NCI-H1930 (cell line): ENCODE measurements at regions not wholly inside any gene's neighbourhood (a gene's known extent, or its start where the extent isn't known, plus 50 kb on each side); places are given as distances from the start of the nearest gene placed in this dataset.
"Not testable (repeated sequence)": the region's sequence is repeated elsewhere in the genome, so short reads cannot be mapped to it uniquely, and the experiment has no call there.

Experiments used
- DNase-seq, 2 experiments: peaks; one replicate each; lab custom pipeline; 2025; lab: John Stamatoyannopoulos, UW

DNA sequence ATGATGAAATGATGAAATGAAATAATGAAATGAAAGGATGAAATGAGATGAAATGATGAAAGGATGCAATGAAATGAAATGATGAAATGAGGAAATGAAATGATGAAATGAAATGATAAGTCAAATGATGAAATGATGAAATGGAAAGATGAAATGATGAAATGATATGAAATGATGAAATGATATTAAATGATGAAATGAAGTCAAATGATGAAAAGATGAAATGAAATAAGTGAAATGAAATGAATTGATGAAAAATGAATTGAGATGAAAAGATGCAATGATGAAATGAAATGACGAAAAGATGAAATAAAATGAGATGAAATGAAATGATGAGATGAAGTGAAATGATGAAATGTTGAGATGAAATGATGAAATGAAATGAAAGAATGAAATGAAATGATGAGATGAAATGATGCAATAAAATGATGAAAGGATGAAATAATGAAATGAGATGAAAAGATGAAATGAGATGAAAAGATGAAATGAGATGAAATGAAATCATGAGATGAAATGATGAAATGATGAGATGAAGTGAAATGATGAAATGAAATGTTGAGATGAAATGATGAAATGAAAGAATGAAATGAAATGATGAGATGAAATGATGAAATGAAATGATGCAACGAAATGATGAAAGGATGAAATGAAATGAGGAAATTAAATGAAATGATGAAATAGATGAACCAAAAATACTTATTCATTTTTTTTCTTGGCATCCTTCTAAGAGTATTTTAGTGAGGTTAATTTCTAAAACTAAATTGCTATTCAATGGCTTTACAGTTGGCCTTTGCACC lies 139.8 kb upstream of the ERV3-1 start:
- DNase-seq = not testable (repeated sequence)

DNA sequence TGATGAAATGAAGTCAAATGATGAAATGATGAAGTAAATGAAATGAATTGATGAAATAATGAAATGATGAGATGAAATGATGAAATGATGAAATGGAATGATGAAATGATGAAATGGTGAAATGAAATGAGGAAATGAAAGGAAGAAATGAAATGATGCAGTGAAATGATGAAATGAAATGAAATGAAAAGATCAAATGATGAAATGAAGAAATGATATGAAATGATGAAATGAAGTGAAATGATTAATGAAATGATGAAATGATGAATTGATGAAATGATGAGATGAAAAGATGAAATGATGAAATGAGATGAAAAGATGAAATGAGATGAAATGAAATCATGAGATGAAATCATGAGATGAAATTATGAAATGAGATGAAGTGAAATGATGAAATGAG lies 139.2 kb upstream of the ERV3-1 start:
- not testable (repeated sequence) for DNase-seq

DNA sequence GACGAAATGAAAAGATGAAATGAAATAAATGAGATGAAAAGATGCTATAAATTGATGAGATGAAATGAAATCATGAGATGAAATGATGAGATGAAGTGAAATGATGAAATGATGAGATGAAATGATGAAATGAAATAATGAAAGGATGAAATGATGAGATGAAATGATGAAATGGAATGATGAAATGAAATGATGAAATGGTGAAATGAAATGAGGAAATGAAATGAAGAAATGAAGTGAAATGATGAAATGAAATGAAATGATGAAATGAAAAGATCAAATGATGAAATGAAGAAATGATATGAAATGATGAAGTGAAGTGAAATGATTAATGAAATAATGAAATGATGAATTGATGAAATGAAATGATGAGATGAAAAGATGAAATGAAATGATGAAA lies 138.5 kb upstream of the ERV3-1 start:
- not testable (repeated sequence) for DNase-seq

DNA sequence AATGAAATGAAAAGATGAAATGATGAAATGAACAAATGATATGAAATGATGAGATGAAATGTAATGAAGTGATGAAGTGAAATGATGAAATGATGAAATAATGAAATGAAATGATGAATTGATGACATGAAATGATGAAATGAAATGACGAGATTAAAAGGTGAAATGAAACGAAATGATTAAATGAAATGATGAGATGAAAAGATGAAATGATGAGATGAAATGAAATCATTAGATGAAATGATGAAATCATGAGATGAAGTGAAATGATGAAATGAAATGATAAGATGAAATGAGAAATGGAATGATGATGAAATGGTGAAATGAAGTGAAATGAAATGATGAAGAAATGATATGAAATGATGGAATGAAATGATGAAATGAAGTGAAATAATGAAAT lies 138.1 kb upstream of the ERV3-1 start:
- DNase-seq = not testable (repeated sequence)

DNA sequence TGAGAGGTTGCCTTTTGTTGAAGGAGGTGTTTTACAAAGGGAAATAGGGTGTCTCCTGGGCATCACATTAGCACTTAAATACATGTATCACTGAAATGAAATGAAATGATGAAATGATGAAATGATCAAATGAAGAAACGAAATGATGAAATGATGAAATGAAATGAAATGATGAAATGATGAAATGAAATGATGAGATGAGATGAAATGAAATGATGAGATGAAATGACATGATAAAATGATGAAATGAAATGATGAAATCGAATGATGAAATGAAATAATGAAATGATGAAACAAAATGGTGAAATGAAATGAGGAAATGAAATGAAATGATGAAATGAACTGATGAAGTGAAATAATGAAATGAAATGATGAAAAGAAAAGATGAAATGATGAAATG lies 137.6 kb upstream of the ERV3-1 start:
- not testable (repeated sequence) for DNase-seq

DNA sequence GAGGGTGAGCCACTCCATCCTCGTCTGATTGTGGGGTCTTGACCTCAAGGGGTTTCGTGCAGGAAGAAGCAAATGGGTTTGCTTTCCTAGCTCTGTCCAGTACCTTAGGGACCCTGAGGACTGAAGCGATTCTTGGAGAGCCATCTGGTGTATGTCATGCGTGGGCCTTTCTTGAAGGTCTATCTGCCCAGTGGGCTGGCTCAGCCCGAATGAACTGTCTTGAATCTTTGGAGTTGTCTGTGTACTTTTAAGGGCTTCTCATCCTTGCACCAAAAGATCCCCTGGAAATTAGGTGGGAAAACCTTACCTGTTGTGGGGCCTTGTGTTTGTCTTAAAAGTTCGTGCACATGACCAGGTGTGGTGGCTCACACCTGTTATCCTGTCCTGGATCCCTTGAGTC lies 135.4 kb upstream of the ERV3-1 start:
- not testable (repeated sequence) for DNase-seq

DNA sequence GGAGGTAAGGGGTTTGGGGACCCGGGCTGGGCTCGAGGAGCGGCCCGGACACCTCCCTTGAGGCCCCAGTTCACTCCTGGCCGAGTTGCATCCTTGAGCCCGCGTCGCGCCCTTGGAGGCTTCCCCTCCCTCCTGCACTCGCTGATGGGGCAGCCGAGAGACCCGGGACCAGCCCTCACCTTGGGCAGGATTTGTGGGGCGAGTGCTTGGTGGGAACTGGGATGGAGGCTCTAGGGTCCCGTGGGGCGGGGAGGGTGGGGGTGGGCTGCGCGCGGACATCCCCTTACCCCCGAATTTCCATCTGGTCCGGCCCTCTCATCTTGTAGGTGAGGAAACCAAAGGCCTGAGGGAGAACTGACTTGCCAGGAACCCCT lies 134.9 kb upstream of the ERV3-1 start:
- DNase-seq = not testable (repeated sequence)

DNA sequence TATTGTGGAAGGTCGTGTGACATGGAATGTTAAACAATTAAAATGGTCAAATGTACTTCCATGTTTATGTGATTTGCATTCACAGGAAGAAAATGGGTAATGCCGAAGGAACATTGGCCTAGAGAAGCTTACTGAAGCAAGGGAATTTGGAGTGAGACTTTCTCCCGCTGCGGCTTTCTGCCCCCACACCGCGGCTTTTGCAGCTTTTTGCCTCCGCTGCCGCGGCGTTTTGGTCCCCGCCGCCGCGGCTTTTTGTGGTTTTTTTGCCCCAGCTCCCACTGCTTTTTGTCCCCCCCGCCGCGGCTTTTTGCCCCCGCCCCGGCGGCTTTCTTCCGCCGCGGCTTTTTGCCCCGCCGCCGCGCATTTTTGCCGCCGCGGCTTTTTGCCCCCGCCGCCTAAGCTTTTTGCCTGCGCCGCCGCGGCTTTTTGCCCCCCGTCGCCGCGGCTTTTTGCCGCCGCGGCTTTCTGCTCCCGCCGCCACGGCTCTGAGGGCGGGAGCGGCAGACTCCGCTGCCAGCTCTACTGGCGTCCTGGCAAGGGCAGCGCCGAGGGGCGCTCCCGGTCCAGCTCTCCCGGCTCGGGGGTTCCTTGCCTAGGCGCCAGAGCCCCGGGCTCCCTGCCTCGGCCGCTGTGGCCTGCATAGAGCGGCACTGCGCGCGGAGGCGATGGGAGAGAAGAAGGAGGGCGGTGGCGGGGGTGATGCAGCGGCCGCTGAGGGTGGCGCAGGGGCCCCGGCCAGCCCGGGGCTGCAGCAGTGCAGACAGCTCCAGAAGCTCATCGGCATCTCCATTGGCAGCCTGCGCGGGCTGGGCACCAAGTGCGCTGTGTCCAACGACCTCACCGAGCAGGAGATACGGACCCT lies 134.3 kb upstream of the ERV3-1 start:
- not testable (repeated sequence) for DNase-seq

DNA sequence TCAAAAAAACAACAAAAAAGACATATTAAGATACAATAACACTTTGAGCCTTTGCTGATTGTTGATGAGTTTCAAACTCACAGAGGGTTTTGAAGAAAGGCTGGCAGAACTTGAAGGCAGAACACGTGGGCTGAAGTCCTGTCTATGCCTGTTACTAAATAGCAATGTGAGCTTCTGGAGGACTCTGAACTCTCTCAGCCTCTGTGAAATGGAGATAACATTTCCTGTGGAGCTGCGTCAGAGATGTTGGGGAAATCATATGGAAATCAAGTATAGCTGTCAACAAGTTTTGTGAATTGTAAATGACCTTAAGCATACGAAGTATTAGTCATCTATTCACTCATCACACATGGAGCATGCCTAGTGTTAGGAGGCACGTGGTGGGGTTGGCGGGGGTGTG lies 130.4 kb upstream of the ERV3-1 start:
- DNase-seq = not testable (repeated sequence)

DNA sequence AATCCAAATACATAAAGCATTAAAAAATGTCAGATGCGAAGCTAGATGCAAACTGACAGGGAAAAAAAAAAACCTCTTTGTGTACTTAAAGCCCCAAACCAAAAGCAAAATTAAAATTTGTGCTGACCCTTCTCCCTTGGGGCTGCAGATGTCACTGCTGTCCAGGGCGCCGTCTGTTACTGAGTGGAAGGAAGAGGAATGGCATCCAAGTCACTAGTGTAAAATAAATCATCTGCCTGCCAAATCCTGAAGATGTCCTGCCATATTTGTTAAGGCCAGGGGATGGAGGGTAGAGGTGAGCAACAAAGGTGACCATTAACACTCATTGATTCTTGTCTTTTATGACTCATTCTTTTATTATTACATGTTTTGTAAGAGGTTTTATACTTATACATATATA lies 126.6 kb upstream of the ERV3-1 start:
- DNase-seq = not testable (repeated sequence)

DNA sequence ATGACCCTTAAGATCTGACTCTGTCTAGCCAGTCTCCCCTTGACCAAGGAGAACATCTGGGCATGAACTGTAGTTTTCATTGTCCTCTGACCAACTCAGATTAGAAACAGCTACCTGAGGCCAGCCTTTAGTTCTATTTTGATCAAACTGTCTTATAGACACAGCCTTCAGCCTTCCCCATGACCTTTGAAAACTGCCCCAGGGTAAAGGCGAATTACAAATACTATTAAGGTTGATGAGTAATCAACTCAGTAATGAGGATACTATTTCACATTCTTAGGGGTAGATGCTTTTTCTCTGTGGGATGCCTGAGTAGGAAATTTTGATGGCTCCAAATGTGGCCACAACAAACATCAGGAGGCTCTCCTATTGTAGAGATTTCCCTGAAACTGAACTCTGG lies 125.8 kb upstream of the ERV3-1 start:
- not testable (repeated sequence) for DNase-seq

DNA sequence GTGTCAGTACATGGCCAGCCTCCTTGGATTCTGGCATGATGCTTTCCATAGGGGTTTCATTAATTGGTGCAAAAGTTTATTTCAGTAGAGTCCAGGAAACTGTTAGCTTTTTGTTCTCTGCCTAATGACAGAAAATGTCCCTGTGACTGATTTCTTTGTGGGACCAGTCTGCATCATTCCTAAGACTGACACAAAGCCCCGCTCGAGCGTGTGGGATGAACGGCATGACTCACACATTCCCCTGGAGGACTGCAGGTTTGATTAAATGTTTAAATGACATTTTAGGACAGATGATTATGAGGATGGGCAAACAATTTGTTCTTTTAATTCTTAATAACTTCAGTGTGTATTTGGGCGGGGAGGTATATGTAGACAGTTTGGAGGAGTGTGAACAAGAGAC lies 120.9 kb upstream of the ERV3-1 start:
- DNase-seq = not testable (repeated sequence)

DNA sequence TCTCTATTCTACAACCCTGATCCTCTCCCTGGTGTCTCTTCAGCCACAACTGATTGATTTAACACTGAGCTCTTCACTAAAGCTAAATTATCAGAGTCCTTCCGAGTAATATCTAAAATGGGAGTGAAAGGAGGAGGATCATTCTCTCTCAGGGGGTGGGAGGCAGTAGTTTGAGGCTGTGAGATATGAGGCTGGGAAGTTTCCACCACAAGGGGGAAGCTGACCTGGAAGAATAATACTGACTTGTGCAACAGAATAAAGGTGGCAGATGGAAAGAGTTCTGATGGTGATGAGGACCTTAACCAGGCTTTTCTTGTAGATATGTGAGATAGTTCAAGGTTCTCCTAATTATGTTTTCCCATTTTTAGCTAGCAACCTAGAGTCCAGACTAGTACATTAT lies 118.1 kb upstream of the ERV3-1 start:
- not testable (repeated sequence) for DNase-seq

DNA sequence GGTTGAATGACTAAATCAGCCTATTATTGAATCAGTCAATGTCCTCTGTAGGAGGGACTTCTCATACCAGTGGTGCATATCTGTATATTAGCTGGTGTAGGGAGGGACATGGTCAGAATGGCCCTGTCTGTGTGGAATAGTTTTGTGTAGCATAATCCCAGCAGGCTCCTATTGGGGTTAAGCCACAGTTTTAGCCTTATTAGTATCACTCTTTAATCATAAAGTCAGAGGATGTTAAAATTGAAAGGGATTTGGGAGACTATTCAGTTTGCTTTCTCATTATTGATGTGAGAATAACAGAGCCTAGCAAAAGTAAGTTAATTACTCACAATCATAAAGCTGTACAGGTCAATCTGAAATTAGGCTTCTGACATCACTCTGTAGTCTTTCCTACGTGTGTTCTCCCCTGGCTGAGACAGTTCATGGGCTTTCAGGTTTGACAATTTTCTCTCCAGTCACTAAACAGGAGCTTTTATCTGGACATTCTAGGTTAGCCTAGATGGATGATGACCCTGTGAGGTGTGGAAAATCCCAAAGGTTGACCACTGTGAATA lies 99.2 kb upstream of the ERV3-1 start:
- DNase-seq = not testable (repeated sequence)

DNA sequence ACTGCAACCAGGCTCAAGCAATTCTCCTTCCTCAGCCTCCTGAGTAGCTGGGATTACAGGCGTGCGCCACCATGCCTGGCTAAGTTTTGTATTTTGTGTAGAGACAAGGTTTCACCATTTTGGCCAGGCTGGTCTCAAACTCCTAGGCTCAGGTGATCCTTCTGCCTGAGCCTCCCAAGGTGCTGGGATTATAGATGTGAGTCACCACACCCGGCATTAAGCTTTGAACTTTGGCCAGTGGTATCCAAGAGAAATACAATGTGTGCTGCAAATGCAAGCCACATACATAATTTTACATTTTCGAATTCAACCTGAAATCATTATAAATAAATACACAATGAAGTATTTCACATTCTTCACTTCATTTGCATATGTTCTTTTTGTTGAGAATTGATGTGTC lies 94.0 kb upstream of the ERV3-1 start:
- DNase-seq = not testable (repeated sequence)

DNA sequence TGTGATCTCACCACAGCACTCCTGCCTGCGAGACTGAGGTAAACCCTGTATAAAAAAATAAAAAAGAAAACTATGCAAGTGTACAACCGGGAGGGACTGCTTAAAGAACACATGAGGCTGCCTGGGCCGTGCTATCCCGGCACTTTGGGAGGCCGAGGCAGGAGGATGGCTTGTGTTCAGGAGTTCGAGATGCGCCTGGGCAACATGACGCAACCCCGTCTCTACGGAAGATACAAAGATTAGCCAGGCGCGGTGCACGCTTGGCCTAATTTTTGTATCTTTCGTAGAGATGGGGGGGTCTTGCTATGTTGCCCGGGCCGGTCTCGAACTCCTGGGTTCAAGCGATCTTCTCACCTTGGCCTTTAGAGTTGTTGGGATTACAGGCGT lies 75.2 kb upstream of the ERV3-1 start:
- not testable (repeated sequence) for DNase-seq

DNA sequence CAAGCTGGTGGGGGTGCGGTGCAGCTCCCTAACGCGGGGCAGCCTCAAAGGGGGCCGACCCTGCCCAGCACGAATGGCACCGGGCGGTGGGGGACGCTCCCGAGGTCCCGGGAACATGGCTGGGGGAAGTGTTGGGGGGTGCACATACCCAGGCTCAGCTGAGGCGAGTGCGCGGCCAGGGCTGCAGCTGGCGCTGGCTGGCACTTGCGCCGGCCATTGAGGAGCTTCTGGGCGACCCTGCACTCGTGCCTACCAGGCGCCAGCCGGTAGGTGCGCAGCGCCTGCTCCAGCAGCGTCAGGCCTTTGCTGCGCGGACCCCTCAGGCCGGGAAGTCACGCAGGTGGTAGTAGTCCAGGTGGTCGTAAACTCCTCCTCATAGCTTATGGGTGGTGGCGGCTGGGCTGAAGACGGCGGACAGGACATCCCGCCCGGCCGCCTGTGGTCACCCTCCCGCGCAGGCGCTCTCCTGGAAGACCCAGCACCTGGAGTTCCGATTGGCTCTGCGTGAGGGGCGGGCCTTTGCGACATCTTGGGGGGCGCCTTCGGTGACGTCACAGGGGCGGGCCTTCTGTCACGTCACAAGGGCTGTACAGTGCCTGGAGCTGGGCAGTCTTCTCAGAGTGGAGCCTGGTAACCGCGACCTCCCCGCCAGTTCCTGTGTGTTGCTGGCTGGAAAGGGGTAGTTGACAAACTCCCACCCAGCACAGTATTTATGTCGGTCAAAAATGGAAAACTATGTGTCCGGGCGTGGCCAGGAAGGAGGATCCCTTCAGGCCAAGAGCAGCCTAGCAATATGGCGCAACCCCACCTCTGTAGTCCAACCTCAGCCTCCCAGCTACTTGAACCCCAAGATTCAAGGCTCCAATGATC lies 74.5 kb upstream of the ERV3-1 start:
- peak; percentile 86 to 89 for DNase-seq

DNA sequence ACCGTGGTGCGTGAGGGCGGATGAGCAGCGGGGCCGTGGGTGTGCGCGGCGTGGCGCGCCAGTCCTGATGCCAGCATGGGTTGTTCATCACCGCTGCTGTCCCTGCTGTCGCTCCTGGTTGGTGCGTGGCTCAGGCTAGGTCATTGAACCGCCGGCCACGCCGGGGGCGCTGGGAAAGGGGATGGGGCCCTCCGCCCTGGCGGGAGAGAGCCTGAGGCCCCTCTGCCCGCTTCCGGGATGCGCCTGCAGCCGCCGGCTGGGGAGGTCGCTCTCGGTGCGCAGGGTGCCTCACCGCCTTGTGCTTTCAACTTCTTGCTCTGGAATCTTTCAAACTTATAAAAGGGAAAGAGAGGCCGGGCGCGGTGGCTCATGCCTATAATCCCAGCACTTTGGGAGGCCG lies 68.5 kb upstream of the ERV3-1 start:
- not testable (repeated sequence) for DNase-seq

DNA sequence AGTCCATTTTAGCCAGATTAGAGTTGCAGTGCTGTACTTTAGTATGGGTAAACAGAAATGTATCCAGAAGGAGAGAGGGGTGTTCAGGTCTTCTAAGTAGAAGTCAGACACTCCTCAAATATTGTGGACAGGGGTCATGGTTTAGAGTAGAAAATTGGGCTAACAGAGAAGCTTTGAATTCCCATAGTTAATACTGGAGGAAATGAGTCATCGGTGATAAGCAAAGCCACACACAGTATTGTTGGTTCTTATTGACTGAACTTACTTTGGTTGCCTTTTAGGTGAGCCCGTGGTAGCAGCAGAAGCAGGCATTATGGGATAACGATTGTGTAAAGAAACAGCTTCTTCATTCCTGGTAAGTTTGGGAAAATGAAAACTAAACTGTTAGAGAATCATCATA lies 66.7 kb upstream of the ERV3-1 start:
- not testable (repeated sequence) for DNase-seq

DNA sequence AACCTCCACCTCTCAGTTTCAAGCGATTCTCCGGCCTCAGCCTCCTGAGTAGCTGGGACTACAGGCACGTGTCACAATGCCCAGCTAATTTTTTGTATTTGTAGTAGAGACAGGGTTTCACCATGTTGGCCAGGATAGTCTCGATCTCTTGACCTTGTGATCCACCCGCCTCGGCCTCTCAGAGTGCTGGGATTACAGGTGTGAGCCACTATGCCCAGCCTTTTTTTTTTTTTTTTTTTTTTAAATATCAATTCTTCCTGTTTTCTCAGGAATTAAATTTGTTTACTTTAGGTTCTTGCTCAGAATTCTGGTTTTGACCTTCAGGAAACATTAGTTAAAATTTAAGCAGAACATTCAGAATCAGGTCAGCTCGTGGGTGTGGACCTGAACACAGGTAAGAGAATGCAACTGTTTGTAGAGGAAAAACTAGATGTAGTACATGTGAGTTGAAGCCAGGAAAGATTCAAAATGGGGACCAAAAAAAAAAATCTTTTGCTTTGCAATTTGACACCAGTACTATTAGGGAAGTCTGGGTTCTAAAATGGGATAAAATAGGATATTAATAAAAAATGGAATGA lies 65.5 kb upstream of the ERV3-1 start:
- not testable (repeated sequence) for DNase-seq

DNA sequence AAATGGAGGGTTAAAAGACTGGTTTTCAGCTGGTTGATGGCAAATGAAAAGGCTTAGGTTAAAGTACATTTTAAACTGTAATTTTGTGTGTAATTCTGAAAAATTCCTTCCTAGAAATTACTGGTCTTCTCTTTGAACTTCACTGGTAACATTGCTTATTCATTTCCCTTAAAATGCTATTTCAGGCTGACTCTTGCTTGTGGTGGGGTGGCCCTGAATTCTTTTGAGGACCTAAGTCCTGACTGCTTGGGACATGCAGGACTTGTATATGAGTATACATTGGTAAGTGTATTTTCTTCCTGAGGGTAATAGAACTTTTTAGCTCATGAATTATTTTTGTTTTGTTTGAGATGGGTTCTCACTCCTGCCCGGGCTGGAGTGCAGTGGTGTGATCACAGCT lies 63.0 kb upstream of the ERV3-1 start:
- DNase-seq = not testable (repeated sequence)
